ENCODE measurements at regions not wholly inside any gene's neighbourhood (a gene's known extent, or its start where the extent isn't known, plus 50 kb on each side); places are given as distances from the start of the nearest gene placed in this dataset.
"Not testable (repeated sequence)": the region's sequence is repeated elsewhere in the genome, so short reads cannot be mapped to it uniquely, and the experiment has no call there.

- not testable (repeated sequence) for TF ChIP-seq EZH2 (IDR thresholded peaks at IDR 0.05; ENCODE audit: borderline replicate concordance); CTCF (IDR thresholded peaks at IDR 0.05; ENCODE audit: poor library complexity); EZH2phosphoT487 (IDR thresholded peaks at IDR 0.05; ENCODE audit: low read depth, severe bottlenecking, unreplicated experiment)
Measured at GRCh38 chr5:163170161-163170560, 267.2 kb upstream of the CCNG1 start.
